OCI-LY7 (cell line): ENCODE measurements at regions not wholly inside any gene's neighbourhood (a gene's known extent, or its start where the extent isn't known, plus 50 kb on each side); places are given as distances from the start of the nearest gene placed in this dataset.

Experiments used
- CTCF ChIP-seq: fragments of 200-600 bp; sonication (generic); conservative IDR thresholded peaks from 2 replicates; pipeline ENCODE4 v1.5.1; 2014; ENCODE audit warnings: mild to moderate bottlenecking, antibody characterized with exemption, low read length, moderate library complexity, mixed read lengths
- EZH2phosphoT487 ChIP-seq: fragments of 200-600 bp; sonication (generic); IDR thresholded peaks from 2 replicates; pipeline ENCODE4 v1.6.1; 2018; ENCODE audit warnings: low read depth, borderline replicate concordance, mild to moderate bottlenecking, mixed run types, antibody characterized with exemption, low read length, moderate library complexity, mixed read lengths

- TF ChIP-seq CTCF = no peak
- TF ChIP-seq EZH2phosphoT487 = no peak
Measured at GRCh38 chr1:98102345-98103030, 181.7 kb upstream of the DPYD start.
